Activated gamma-delta T cell treated with Interleukin-2 at 50 U/mL for 16 hours (primary cell): ENCODE measurements at regions not wholly inside any gene's neighbourhood (a gene's known extent, or its start where the extent isn't known, plus 50 kb on each side); places are given as distances from the start of the nearest gene placed in this dataset.

Experiments
- DNase-seq: peaks from one replicate; pipeline ENCODE4 v3.0.0-alpha.2; 2020

GRCh38 chr10:118102121-118102520, 55.4 kb upstream of the RAB11FIP2 start:
- DNase-seq = no peak

GRCh38 chr10:118101501-118101900, 54.8 kb upstream of the RAB11FIP2 start:
- no peak for DNase-seq
